Stimulated activated effector memory CD8-positive, alpha-beta T cell treated with anti-CD3 and anti-CD28 coated beads, Interleukin-12 subunit alpha, Interleukin-12 subunit beta, amount 100 ng/mL, for 72 hours (primary cell): ENCODE measurements at regions not wholly inside any gene's neighbourhood (a gene's known extent, or its start where the extent isn't known, plus 50 kb on each side); places are given as distances from the start of the nearest gene placed in this dataset.
"Not testable (repeated sequence)": the region's sequence is repeated elsewhere in the genome, so short reads cannot be mapped to it uniquely, and the experiment has no call there.

Experiments used
- ATAC-seq: fragments of 150-1000 bp; cut with Tn5 transposase; 2 replicates; pipeline ENCODE4 v1.10.0; 2021
- DNase-seq, 2 donors: peaks; one replicate each; pipeline ENCODE4 v3.0.0; 2021 to 2022; ENCODE audit warnings: low spot score in 2 of 2
- H3K27ac Mint-ChIP-seq: one replicate; pipeline ENCODE4 v1.8.0; 2022; ENCODE audit warnings: mild to moderate bottlenecking, mixed read lengths
- H3K36me3 Mint-ChIP-seq: one replicate; pipeline ENCODE4 v1.8.0; 2022; ENCODE audit warnings: mild to moderate bottlenecking, mixed read lengths
- H3K4me1 Mint-ChIP-seq: one replicate; pipeline ENCODE4 v1.8.0; 2022; ENCODE audit warnings: mixed read lengths
- H3K4me3 Mint-ChIP-seq: one replicate; pipeline ENCODE4 v1.8.0; 2022; ENCODE audit warnings: mild to moderate bottlenecking, mixed read lengths
- H3K9me3 Mint-ChIP-seq: one replicate; pipeline ENCODE4 v1.8.0; 2022; ENCODE audit warnings: mixed read lengths

DNA sequence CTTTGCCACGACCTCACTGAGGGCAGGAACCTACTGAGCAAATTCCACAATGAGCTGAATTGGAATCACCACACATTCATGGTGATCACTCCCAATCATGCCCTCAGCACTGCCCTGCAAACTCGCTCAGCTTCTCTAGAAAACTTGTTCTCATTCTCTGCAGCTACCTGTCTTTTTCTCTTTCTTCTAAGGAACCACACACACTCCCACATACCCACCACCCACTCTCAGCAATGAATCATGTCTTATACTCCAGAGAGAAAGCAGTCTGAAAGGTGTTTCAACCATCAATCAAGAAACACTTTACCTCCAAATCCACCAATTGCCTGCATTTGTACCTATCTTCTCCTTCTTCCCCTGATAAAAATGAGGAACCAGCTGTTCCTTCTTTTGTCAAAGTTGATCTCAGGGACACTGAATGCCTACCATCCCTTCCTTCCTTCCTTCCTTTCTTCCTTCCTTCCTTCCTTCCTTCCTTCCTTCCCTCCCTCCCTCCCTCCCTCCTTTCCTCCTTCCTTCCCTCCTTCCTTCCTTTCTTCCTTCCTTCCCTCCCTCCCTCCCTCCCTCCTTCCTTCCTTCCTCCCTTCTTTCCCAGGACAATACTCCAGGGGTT, 84.6 kb upstream of the SGK1 start:
- Mint-ChIP-seq H3K36me3 (no peaks in the 10 kb centered on the region), H3K4me1 (peaks cover 21% of the 10 kb centered on the region), H3K27ac (peak overlapping the region; percentile 80), H3K4me3 (no peak overlapping the region), H3K9me3 (no peaks in the 10 kb centered on the region)
- ATAC-seq (peak; percentile 80), DNase-seq (no peak)

DNA sequence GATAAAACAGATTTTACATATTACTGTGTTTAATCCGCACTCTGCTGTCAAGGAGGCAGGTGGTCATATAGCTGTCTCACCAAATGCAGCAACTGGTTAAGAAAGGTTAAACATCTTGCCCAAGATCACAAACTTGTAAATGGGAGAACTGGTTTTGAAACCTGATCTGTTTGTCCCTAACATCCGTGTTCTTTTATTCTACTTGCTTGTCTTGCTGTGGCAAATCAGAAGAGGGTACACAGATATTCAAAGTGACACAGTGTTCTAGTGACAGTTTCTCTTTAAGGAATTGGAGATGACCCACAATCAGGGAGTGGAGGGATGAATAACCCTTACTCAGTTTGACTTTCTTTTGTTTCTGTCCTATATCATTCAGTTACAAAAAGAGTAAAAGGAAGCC, 83.0 kb upstream of the SGK1 start:
- no peak for DNase-seq

DNA sequence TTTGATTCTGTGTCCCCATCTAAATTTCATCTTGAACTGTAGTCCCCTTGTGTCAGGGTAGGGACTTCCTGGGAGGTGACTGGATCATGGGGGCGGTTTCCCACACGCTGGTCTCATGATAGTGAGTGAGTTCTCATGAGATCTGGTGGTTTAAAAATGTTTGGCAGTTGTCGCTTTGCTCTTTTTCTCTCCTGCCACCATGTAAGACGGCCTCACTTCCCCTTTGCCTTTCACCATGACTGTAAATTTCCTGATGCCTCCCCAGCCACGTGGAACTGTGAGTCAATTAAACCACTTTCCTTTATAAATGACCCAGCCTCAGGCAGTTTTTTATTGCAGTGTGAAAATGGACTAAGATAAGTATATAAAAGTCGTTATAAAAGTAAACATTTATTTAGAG, 80.5 kb upstream of the SGK1 start:
- Mint-ChIP-seq H3K4me3 (no peak overlapping the region), H3K27ac (no peak overlapping the region), H3K36me3 (no peaks in the 10 kb centered on the region), H3K4me1 (peaks cover 21% of the 10 kb centered on the region), H3K9me3 (no peaks in the 10 kb centered on the region)
- DNase-seq (no peak), ATAC-seq (peak; percentile 77)

More for the DNA sequence above, 83.0 kb upstream of the SGK1 start:
- no peak overlapping the region for H3K4me3 Mint-ChIP-seq
- no peak for ATAC-seq
- H3K27ac Mint-ChIP-seq: no peak overlapping the region
- H3K9me3 Mint-ChIP-seq: no peaks in the 10 kb centered on the region
- peaks cover 21% of the 10 kb centered on the region for H3K4me1 Mint-ChIP-seq
- H3K36me3 Mint-ChIP-seq: no peaks in the 10 kb centered on the region

DNA sequence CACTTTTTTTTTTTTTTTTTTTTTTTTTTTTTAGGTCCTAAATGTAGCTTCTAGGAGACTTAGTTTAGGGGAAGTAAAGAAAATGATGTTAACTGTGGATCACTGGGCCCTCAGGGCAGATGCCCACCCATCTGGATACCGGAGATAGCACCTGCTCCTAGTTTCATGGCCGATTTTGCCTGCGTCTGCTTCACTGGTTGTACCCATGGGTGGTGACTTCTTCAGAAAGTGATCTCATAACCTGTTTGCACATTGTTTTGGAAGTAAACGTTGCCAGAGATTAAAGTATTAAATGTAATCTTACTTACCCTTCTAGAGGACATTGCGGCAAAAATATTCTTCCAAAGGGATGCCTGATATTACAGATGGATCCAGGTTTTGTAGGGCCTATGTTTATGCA, 79.8 kb upstream of the SGK1 start:
- Mint-ChIP-seq H3K4me3 (no peak overlapping the region), H3K27ac (no peak overlapping the region), H3K4me1 (peaks cover 16% of the 10 kb centered on the region), H3K9me3 (no peaks in the 10 kb centered on the region), H3K36me3 (no peaks in the 10 kb centered on the region)
- ATAC-seq (no peak), DNase-seq (no peak)

DNA sequence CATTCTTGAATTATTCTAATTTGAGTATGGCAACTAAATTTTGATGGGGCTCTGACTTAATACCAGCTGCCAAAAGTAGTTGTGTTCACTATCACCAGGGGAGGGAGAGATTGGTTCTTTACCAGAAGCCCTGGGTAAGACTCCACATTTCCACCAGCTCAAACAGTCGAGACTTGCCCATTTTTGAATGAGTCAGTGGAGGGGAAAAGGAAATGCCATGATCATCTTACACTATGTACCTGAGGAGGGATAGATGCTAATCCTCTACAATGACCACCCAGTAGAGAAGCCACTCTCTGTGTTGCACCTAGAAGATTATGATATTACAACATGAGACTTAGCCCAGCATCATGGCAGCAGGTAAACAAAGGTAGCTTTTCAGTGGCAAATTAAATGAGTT, 77.0 kb upstream of the SGK1 start:
- Mint-ChIP-seq H3K4me1 (peaks cover 9% of the 10 kb centered on the region), H3K4me3 (no peak overlapping the region), H3K9me3 (no peaks in the 10 kb centered on the region), H3K27ac (peak overlapping the region; percentile 15), H3K36me3 (no peaks in the 10 kb centered on the region)
- DNase-seq: no peak
- ATAC-seq: no peak

DNA sequence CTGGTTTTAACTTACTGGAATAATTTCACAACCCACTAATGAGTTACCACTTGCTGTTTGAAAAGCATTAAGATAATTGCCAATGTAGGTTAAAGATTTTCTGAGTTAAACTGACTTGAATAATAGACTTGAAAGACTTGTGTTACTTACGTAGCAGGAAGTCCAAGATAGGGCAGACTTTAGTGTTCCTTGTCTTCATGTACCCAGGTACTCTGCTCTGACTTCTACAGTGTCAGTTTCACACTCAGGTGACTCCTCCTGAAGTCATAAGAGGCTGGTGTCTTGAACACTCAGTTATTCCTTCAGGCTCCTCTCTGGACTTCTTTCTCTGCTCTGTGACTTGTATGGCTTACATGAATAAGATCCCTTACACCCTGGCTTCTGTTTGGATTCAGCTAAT, 76.3 kb upstream of the SGK1 start:
- Mint-ChIP-seq H3K4me3 (no peak overlapping the region), H3K9me3 (no peaks in the 10 kb centered on the region), H3K36me3 (no peaks in the 10 kb centered on the region), H3K27ac (peak overlapping the region; percentile 15), H3K4me1 (peaks cover 9% of the 10 kb centered on the region)
- ATAC-seq: peak; percentile 77
- DNase-seq: no peak

DNA sequence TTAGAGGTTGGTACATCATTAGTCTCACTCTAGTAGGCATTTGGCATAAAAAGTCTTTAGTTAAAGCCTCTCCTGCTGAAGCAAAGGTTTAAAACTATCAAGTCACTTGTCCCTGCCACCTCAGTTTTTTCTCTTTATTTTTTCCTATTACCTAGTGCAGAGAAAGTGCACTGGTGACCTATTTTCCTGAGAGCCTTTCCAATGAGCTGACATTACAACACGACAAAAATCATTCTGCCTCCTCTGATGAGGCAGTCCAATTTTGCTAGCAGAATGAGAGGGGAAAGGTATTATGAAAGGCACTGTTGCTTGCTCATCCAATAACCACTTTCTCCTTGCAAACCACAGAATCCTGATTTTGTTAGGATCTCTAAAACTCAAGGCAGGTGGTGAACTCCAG, 73.3 kb upstream of the SGK1 start:
- no peaks in the 10 kb centered on the region for H3K9me3 Mint-ChIP-seq
- no peaks in the 10 kb centered on the region for H3K36me3 Mint-ChIP-seq
- no peak for DNase-seq
- no peaks in the 10 kb centered on the region for H3K4me1 Mint-ChIP-seq
- no peak for ATAC-seq
- no peak overlapping the region for H3K27ac Mint-ChIP-seq
- no peak overlapping the region for H3K4me3 Mint-ChIP-seq

DNA sequence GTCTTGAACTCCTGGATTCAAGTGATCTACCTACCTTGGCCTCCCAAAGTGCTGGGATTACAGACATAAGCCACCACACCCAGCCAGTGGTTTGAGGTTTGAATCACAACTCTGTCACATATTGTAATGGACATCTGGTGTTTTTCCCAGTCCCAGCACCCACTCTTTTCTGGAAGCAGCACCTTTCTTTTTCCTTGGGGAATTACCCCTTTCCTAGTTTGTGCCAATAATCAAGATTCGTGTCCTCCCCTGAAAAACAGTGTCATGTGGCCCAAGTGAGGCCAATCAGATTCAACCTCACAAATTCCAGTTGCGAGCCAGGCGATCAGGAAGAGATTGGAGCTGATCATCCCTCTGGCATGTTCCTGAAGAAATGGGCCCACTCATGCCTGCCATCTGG, 71.7 kb upstream of the SGK1 start:
- no peaks in the 10 kb centered on the region for H3K4me1 Mint-ChIP-seq
- DNase-seq: no peak
- no peaks in the 10 kb centered on the region for H3K36me3 Mint-ChIP-seq
- ATAC-seq: no peak
- H3K27ac Mint-ChIP-seq: no peak overlapping the region
- no peak overlapping the region for H3K4me3 Mint-ChIP-seq
- no peaks in the 10 kb centered on the region for H3K9me3 Mint-ChIP-seq

DNA sequence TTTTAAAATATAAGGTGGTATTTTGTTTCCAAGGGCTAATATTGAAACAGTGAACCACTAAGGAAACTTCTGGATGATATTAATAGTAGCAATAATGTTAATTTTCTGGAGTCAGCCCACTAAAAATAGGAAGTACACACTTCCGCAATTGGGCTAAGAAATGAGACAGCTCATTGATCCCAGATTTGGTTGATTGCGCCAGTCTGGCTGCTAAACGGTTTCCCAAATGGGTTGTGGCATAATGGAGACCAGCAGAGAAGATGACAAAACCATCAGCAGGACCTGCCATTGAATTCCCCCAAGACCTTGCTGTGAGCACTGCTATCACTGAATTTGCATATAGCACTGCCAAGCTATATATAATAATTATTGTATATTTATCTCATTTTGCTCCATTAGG, 71.2 kb upstream of the SGK1 start:
- Mint-ChIP-seq H3K4me1 (no peaks in the 10 kb centered on the region), H3K36me3 (no peaks in the 10 kb centered on the region), H3K27ac (no peak overlapping the region), H3K9me3 (no peaks in the 10 kb centered on the region), H3K4me3 (no peak overlapping the region)
- no peak for DNase-seq
- ATAC-seq: no peak

DNA sequence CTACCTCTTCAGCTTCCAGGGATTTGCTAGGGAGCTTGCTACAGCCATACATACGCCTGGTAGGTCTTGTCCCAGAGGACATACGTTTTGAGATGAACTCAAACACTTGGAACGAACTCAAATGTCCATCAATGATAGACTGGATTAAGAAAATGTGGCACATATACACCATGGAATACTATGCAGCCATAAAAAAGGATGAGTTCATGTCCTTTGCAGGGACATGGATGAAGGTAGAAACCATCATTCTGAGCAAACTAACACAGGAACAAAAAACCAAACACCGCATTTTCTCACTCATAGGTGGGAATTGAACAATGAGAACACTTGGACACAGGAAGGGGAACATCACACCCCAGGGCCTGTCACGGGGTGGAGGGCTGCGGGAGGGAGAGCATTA, 68.6 kb upstream of the SGK1 start:
- not testable (repeated sequence) for H3K4me1 Mint-ChIP-seq, ATAC-seq, H3K4me3 Mint-ChIP-seq, H3K36me3 Mint-ChIP-seq, H3K9me3 Mint-ChIP-seq, H3K27ac Mint-ChIP-seq, DNase-seq

DNA sequence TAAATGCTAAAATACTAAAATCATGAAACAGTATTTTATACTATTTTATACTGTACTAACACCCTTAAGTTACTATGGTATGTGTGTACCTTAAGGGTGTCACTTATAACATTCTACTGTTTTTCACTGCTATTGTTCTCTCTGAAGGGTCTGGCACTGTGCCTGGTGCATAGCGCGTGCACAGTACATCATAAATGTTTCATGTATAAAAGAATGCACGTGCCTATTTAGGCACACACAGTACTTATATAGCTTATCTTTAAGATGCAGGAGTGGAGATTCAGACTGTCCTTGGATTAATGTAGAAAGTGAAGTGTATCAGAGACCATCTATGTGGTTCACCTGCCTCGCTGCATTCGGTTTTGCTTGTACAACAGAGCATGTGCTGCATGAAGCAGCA, 64.0 kb upstream of the SGK1 start:
- H3K36me3 Mint-ChIP-seq: no peaks in the 10 kb centered on the region
- no peak overlapping the region for H3K27ac Mint-ChIP-seq
- DNase-seq (no peak), ATAC-seq (no peak)
- no peaks in the 10 kb centered on the region for H3K9me3 Mint-ChIP-seq
- peaks cover 27% of the 10 kb centered on the region for H3K4me1 Mint-ChIP-seq
- no peak overlapping the region for H3K4me3 Mint-ChIP-seq

DNA sequence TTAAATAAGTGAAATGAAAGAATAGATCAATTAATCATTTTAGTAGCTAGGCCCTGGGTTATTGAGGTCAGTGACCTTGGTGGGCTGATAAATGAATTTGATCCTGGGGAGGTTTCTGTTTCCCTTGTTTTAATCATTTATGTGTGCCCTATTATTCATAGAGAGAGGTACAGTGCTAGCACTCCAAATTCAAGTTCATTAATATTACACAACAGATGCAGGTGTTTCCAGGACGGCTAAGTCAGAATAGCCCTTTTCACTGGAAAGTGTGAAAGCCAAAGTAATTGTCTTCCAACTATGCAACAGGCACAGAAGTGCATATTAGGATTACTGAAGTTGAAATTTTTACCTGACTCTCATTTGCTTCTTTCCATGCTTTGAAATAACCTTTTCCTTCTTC, 61.7 kb upstream of the SGK1 start:
- ATAC-seq (no peak), DNase-seq (no peak)
- Mint-ChIP-seq H3K27ac (peak overlapping the region; percentile 82), H3K9me3 (no peaks in the 10 kb centered on the region), H3K36me3 (no peaks in the 10 kb centered on the region), H3K4me1 (peaks cover 36% of the 10 kb centered on the region), H3K4me3 (peak overlapping the region; percentile 36)

DNA sequence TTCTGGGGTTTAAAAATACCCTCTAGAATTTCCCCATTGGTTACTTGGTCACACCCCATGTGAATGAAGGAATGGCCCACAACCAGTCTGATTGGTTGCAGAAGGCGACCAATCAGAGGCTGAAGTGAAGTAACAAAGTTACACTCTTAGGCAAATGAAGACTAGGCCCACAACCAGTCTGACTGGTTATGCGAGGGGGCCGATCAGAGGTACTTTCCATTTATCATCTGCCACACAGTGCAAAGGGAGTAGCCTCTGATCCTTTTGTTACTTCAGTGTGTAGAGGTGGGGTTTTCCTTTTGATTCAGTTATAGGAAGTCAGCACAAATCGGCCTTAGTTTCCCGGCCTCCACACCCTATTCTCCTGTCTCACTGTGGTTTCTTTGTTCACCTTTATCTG, 61.2 kb upstream of the SGK1 start:
- peak in 1 of 2 donors; percentile 64 for DNase-seq
- Mint-ChIP-seq H3K4me1 (peaks cover 39% of the 10 kb centered on the region), H3K4me3 (peak overlapping the region; percentile 36), H3K27ac (peak overlapping the region; percentile 82), H3K36me3 (no peaks in the 10 kb centered on the region), H3K9me3 (no peaks in the 10 kb centered on the region)
- ATAC-seq: peak; percentile 98

DNA sequence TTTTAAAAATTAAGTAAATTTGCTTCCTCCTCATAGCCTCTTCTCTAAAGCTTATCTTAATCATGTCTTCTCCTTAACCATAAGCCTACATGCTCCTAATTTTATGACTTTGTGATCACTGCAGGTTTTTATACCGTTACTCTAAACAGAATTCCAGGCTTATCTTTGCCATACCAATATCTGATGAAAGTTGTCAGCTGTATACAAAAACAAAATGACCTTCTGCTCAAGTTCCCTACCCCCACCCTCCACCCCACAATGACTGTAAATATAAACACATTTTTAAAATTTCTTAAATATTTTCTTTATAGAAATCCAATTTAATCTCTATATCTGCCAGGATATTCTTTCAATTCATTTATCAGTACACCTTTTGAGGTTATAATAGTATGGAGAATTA, 60.5 kb upstream of the SGK1 start:
- peak overlapping the region; percentile 82 for H3K27ac Mint-ChIP-seq
- no peak for ATAC-seq

DNA sequence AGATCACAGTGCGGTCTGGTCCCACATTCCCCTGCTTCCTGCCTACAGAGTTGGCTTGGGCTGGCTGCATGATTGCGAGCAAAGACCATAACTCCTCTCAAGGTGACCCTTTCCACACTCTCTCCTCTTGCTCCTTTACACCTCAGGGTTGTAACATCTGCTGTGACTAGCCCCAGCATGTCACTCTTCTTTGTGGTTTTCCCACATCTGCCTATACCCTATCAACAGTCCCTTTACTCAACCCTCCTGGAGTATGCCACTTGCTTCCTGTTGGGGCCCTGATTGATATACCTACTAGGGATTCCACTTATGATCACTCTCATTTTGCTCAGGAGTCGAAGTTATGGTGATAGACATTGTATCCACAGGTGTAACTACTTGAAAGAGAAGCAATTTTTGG, 58.9 kb upstream of the SGK1 start:
- no peak overlapping the region for H3K27ac Mint-ChIP-seq
- peaks cover 53% of the 10 kb centered on the region for H3K4me1 Mint-ChIP-seq
- no peak overlapping the region for H3K4me3 Mint-ChIP-seq

More for the DNA sequence above, 60.5 kb upstream of the SGK1 start:
- H3K9me3 Mint-ChIP-seq: no peaks in the 10 kb centered on the region
- peak overlapping the region; percentile 36 for H3K4me3 Mint-ChIP-seq
- H3K4me1 Mint-ChIP-seq: peaks cover 45% of the 10 kb centered on the region
- DNase-seq: no peak
- no peaks in the 10 kb centered on the region for H3K36me3 Mint-ChIP-seq

DNA sequence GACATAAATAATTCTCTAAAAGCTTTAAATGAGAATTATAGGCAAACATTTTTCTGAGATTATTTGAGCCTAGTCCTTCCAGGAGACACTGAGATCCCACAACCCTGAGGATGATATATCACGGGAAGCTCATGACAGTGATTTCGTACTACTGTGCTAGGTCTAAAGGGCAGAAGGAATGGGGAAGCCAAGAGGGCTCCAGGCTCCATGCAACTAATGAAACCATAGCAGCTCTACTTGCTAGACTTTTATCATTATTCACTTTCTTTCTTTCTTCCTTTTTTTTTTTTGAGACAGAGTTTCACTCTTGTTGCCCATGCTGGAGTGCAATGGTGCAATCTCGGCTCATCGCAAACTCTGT, 57.3 kb upstream of the SGK1 start:
- Mint-ChIP-seq H3K36me3 (no peaks in the 10 kb centered on the region), H3K9me3 (no peaks in the 10 kb centered on the region), H3K4me3 (no peak overlapping the region), H3K4me1 (peaks cover 46% of the 10 kb centered on the region), H3K27ac (no peak overlapping the region)
- DNase-seq (no peak), ATAC-seq (no peak)

More for the DNA sequence above, 58.9 kb upstream of the SGK1 start:
- no peak for ATAC-seq
- Mint-ChIP-seq H3K36me3 (no peaks in the 10 kb centered on the region), H3K9me3 (no peaks in the 10 kb centered on the region)
- no peak for DNase-seq
